Panc1 (cell line): ENCODE measurements at regions not wholly inside any gene's neighbourhood (a gene's known extent, or its start where the extent isn't known, plus 50 kb on each side); places are given as distances from the start of the nearest gene placed in this dataset.

ENCODE experiments used
- ATAC-seq: fragments of 200-7000 bp; cut with Tn5 transposase; 2 replicates; pipeline ENCODE4 v1.9.1; 2020; ENCODE audit warnings: mild to moderate bottlenecking, moderate library complexity
- BruUV-seq: library from RNA; stranded (reverse); fragments of 400-500 nt; replicated peaks from 2 replicates; lab custom pipeline; 2021; lab: Mats Ljungman, UMichigan
- CTCF ChIA-PET: fragments of 300-600 bp; sonication (Branson Sonifier 250); formaldehyde crosslinking; loops from one replicate; lab custom pipeline; 2022; ENCODE audit warnings: antibody characterized with exemption; lab: Charles Lee
- POLR2A ChIA-PET: fragments of 300-600 bp; sonication (Branson Sonifier 250); formaldehyde crosslinking; loops from one replicate; lab custom pipeline; 2022; ENCODE audit warnings: antibody characterized with exemption; lab: Charles Lee
- DNase-seq: peaks from one replicate; pipeline ENCODE4 v3.0.0-alpha.2; 2010; ENCODE audit warnings: low read depth, low spot score
- H3K27ac ChIP-seq: 2 replicates; pipeline ENCODE4 v1.5.1; 2011; ENCODE audit warnings: mild to moderate bottlenecking, low read length, inconsistent platforms
- H3K27me3 ChIP-seq: fragments of 200-500 bp; sonication (Bioruptor generic); 2 replicates; pipeline ENCODE4 v1.6.0; 2014; ENCODE audit warnings: low read length, inconsistent platforms; ENCODE audit not compliant: control insufficient read depth, insufficient read depth
- H3K36me3 ChIP-seq: fragments of 200-500 bp; sonication (Bioruptor generic); 2 replicates; pipeline ENCODE4 v1.5.1; 2014; ENCODE audit warnings: inconsistent platforms, mild to moderate bottlenecking, low read length, moderate library complexity; ENCODE audit not compliant: control insufficient read depth, insufficient read depth
- H3K4me1 ChIP-seq: 2 replicates; pipeline ENCODE4 v1.5.1; 2011; ENCODE audit warnings: inconsistent platforms, mild to moderate bottlenecking, low read length, moderate library complexity; ENCODE audit not compliant: control insufficient read depth, insufficient read depth
- H3K4me3 ChIP-seq, 2 experiments: 2 replicates each; pipeline ENCODE4 v1.5.1; 2011 to 2012; ENCODE audit warnings: low read depth in 2 of 2, low read length in 2 of 2, mild to moderate bottlenecking in 2 of 2, inconsistent platforms in 1 of 2, moderate library complexity in 1 of 2
- H3K9me3 ChIP-seq: fragments of 200-500 bp; sonication (Bioruptor generic); 2 replicates; pipeline ENCODE4 v1.5.1; 2014; ENCODE audit warnings: low read depth, mild to moderate bottlenecking, inconsistent platforms, low read length, moderate library complexity; ENCODE audit not compliant: control insufficient read depth, insufficient read depth
- CTCF ChIP-seq: fragments of 450-650 bp; IDR thresholded peaks from 2 replicates; pipeline ENCODE4 v1.5.1; 2017; ENCODE audit warnings: mild to moderate bottlenecking
- POLR2AphosphoS5 ChIP-seq: IDR thresholded peaks from 2 replicates; pipeline ENCODE4 v1.6.1; 2012; ENCODE audit warnings: mild to moderate bottlenecking, low read depth, low read length, moderate library complexity
- REST ChIP-seq, 2 experiments: IDR thresholded peaks; 2 replicates each; pipeline ENCODE4 v1.6.1; 2011 to 2012; ENCODE audit warnings: low read depth in 2 of 2, control low read depth in 1 of 2, low read length in 1 of 2, mild to moderate bottlenecking in 1 of 2, moderate library complexity in 1 of 2; ENCODE audit not compliant: insufficient read depth in 1 of 2
- SIN3A ChIP-seq: IDR thresholded peaks from 2 replicates; pipeline ENCODE4 v1.6.1; 2012; ENCODE audit warnings: low read depth, mild to moderate bottlenecking, low read length, moderate library complexity, borderline replicate concordance; ENCODE audit not compliant: insufficient read depth
- TCF7L2 ChIP-seq: IDR thresholded peaks from 2 replicates; pipeline ENCODE4 v1.6.1; 2011; ENCODE audit warnings: mild to moderate bottlenecking, low read depth, low read length, inconsistent platforms
- in situ Hi-C: cut with HindIII; loops from 2 replicates; pipeline ENCODE4 v1.10.0; 2016; ENCODE audit warnings: low sequenced_read_pairs, low pct_unique_long_range_greater_than_20kb
- intact Hi-C: fragments of 100-400 bp; cut with micrococcal nuclease; formaldehyde crosslinking; loops from one replicate; pipeline ENCODE4 v1.10.0; 2022; ENCODE audit not compliant: unreplicated experiment

- ATAC-seq = no peak
- BruUV-seq = no TSS peak
- ChIA-PET CTCF (no interaction called here), POLR2A (no interaction called here)
- Histone ChIP-seq H3K4me3 (no peak overlapping the region), H3K36me3 (no peaks in the 10 kb centered on the region), H3K9me3 (no peaks in the 10 kb centered on the region), H3K27ac (no peak overlapping the region), H3K27me3 (no peaks in the 10 kb centered on the region), H3K4me1 (no peaks in the 10 kb centered on the region)
- intact Hi-C loops (no loop called here), in situ Hi-C loops (no loop called here)
- no peak for DNase-seq
- TF ChIP-seq POLR2AphosphoS5 (no peak), REST (IDR thresholded peaks at IDR 0.05; ENCODE audit: insufficient read depth in 1 of 2, low read depth in 2 of 2, low read length in 1 of 2) (no peak), TCF7L2 (no peak), CTCF (no peak), SIN3A (no peak)
Measured at GRCh38 chr13:85615031-85615430, 184.2 kb downstream of the SLITRK6 start.

- intact Hi-C loops (no loop called here), in situ Hi-C loops (no loop called here)
- no peak for DNase-seq
- ChIA-PET CTCF (no interaction called here), POLR2A (no interaction called here)
- no peak for ATAC-seq
- BruUV-seq = no TSS peak
- no peak for TF ChIP-seq SIN3A
- TF ChIP-seq POLR2AphosphoS5 = no peak
- no peak for TF ChIP-seq CTCF
- TF ChIP-seq TCF7L2 = no peak
- no peak for TF ChIP-seq REST (IDR thresholded peaks at IDR 0.05; ENCODE audit: insufficient read depth in 1 of 2, low read depth in 2 of 2, low read length in 1 of 2)
- Histone ChIP-seq H3K27ac (no peak overlapping the region), H3K4me1 (no peaks in the 10 kb centered on the region), H3K9me3 (no peaks in the 10 kb centered on the region), H3K27me3 (no peaks in the 10 kb centered on the region), H3K36me3 (no peaks in the 10 kb centered on the region), H3K4me3 (no peak overlapping the region)
Measured at GRCh38 chr13:85610024-85610423, 189.2 kb downstream of the SLITRK6 start.
